ELF-1 (cell line): ENCODE measurements at regions not wholly inside any gene's neighbourhood (a gene's known extent, or its start where the extent isn't known, plus 50 kb on each side); places are given as distances from the start of the nearest gene placed in this dataset.
A peak's percentile ranks its signal among the peaks of the same experiment; 100 is the strongest.

Source experiments
- DNase-seq: peaks from one replicate; pipeline ENCODE4 v3.0.0-alpha.2; 2016; ENCODE audit warnings: low read depth, low spot score

GRCh38 chr7:25968205-25968993 lies 183.6 kb upstream of the NFE2L3 start:
- no peak for DNase-seq

- DNase-seq, result no peak
Measured at GRCh38 chr7:25970356-25970755, 181.6 kb upstream of the NFE2L3 start.

DNA sequence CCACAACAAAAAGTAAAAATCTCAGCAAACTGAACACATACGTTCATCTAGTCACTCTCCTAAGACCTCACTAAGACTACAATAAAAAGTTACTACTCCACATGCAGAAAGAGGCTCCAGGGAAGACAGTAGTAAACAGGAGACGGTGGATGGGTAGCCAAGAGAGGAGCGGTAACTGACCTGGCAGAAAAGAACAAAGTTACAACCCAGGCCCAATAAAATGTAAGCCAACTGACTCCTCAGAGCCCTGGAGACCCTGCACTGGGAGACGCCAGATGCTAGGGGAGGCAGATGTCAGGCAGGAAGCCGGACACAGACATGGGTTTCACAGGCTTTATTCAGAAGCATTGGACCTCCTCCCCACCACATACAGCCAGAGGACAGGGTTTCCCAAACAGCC lies 181.1 kb upstream of the NFE2L3 start:
- no peak for DNase-seq

DNA sequence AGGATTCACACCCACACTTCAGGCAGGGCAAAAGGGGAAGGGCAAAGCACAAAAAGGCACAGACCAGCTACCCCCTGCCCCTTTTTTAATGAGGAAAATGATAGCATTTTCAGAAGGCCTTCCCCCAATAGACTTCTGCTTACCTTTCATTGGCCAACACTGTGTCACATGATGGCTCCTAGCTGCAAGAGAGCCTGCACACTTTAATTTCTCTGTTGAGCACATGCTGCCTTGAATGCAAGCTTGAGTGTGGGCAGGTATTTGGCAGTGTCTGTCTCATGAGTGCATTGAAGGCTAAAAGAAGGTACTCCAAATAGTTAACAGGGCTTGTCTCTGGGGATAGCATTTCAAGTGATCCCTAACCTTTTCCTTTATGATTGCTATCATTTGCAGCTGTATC lies 175.4 kb upstream of the NFE2L3 start:
- no peak for DNase-seq

- no peak for DNase-seq
Measured at GRCh38 chr7:25978466-25978865, 173.5 kb upstream of the NFE2L3 start.

- no peak for DNase-seq
Measured at GRCh38 chr7:25979605-25980004, 172.4 kb upstream of the NFE2L3 start.

DNA sequence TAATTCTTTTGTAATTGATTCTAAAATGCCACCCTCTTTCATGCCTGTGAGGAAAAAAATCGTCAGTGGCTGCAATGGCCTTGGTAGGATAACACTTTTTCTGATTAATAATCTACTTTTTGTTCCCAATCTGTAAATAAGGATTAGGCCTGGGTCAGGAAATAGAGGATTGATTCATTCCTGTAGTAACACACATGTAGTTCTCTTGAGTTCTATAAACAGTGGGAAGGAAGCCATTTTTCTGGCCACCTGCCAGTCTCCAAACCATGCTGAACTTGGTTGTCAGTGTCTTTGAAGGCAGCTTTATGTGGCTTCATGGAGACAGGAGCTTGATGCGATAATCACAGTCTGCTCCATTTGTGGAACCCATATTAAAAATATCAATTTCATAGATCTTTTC lies 169.3 kb upstream of the NFE2L3 start:
- no peak for DNase-seq

DNA sequence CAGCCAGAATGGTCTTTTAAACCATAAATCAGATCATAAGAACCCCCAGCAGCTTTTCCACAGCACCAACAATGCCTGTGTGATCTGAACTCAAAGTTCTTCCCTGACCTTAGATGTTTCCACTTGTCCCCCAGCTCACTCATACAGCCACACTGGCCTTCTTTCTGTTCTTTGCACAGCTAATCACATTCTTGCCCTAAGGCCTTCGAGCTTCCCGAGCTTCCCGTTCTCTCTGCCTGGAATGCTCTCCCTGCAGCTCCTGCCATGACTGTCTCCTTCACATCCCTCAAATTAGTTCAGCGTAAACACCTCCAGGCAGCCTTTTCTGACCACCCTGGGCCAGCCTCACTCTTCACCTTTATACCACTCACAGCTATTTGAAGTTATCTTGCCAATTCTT lies 166.8 kb upstream of the NFE2L3 start:
- DNase-seq, result peak; percentile 87

DNA sequence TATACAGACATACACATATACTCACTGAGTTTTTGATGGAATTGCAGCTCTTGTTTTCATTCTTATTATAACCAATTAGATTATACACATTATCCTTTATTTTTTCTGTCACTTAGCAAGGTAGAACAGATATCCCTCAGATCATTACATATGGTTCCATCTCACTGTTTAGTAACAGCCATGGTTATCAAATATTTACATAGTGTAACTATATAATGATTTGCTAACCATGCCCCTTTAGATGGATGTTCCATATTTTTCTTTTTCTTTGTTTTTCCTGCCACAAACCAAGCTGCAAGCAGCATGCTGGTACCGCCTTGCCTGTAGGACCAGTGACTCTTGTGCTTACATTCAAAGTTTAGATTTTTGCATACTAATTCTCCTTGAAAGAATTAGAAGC lies 163.4 kb upstream of the NFE2L3 start:
- no peak for DNase-seq

GRCh38 chr7:25989140-25989705 lies 162.8 kb upstream of the NFE2L3 start:
- no peak for DNase-seq

DNA sequence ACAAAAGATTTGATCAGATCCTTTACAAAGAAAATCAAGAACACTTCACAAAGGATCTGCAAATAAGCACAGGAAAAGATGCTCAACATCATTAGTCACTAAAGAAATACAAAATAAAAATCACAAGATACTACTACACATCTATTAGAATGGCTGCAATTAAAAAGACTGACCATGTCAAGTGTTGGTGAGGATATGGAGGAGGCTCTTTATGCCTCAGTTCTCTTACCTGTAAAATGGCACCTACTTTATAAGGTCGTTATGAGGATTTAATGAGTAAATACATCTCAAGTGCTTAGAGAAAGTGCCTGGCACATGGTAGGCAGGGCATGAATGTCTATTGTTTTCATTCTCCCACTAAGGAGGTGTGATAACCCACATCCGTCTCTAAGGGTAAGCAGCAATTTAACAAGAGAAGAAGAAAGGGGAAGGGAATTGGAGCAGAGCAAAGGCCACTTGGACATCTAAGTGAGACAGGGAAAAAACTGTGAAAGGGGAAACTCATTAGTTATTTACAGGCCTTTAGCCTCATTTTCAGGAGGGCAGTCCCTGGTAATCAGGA lies 157.5 kb upstream of the NFE2L3 start:
- DNase-seq, result no peak

DNA sequence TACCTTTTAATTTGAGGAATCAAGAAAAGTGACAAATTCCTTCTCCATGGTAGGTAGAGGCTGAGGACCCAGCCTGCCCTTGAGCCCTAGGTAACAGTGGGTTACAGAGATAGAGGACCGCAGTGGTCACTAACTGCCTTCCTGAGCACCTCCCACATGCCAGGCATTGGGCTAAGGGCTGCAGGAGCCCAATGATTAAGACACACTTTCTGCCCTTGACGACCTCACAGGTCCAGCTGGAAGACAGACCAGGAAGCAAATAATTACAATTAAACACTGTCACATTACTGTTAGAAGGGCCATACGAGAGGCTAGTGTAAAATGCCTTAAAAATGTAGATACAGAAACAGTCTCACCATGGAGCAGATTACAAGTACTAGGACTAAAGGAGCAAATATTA lies 156.8 kb upstream of the NFE2L3 start:
- DNase-seq, result no peak

- no peak for DNase-seq
Measured at GRCh38 chr7:25996006-25996408, 156.0 kb upstream of the NFE2L3 start.

- DNase-seq, result no peak
Measured at GRCh38 chr7:25998499-25998898, 153.5 kb upstream of the NFE2L3 start.

DNA sequence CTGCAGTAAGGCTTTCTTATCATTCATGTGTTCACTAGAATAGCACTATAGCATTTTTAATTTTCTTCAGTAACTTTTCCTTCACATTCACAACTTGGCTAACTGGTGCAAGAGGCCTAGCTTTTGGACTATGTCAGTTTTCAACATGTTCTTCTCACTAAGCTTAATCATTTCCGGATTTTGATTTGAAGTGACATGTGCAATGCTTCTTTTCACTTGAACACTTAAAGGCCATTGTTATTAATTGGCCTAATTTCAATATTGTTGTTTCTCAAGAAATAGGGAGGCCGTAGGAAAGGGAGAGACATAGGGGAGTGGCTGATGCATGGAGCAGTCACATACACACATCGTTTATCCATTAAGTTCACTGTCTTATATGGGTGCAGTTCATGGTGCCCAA lies 151.2 kb upstream of the NFE2L3 start:
- no peak for DNase-seq

DNA sequence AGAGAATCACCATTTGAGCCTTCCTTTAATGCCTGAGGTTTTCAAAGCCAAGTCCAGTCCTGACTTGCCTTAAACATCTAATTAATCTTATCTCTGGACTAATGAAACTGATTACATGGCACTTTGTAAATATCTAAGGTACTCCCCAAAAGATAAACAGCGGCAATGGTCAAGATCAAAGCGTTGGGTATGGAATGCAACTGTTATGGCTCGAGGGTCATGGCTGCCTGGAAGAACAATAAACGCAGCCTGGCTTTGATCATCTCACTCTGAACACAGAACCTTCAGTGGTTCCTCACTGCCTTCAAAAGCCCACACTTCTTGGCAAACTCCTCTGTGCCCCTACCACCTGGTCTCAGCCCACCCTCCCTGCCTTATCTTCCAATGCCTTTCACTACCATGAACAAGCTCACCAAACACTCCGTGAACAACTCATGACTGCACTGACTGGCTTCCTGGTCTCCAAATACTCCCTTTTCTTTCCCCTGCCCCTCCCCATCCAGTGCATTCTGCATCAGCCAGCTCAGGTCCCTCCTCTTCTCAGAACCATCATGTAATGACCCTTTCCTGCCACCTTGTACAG lies 150.2 kb upstream of the NFE2L3 start:
- DNase-seq, result peak; percentile 18

GRCh38 chr7:26005683-26006410 lies 146.2 kb upstream of the NFE2L3 start:
- DNase-seq, result no peak

DNA sequence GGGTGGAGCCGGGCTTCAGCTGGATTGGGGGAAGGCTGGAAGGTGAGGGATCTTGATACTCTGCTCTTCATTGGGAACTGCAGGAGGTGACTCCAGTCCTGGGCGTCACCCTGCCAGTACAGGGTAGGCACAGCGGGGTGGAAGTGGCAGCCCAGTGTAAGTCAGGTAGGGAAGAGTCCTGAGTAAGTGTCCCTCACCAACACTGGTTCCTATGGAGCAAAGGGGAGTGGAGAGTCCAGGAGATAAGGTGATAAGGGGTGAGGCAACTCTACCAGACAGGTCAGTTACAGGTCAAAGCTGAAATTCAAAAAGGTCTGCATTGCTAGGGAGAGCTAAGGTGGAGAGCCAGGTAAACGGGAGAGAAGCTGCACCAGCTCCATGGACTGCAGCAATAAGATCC lies 145.6 kb upstream of the NFE2L3 start:
- no peak for DNase-seq

- no peak for DNase-seq
Measured at GRCh38 chr7:26007510-26007909, 144.5 kb upstream of the NFE2L3 start.

- DNase-seq, result no peak
Measured at GRCh38 chr7:26008428-26008827, 143.6 kb upstream of the NFE2L3 start.

- no peak for DNase-seq
Measured at GRCh38 chr7:26011039-26011696, 140.8 kb upstream of the NFE2L3 start.
